GM23248 (cell line): ENCODE measurements at regions not wholly inside any gene's neighbourhood (a gene's known extent, or its start where the extent isn't known, plus 50 kb on each side); places are given as distances from the start of the nearest gene placed in this dataset.

Experiments used
- DNase-seq: peaks from one replicate; pipeline ENCODE4 v3.0.0-alpha.2; 2015
- H2AFZ ChIP-seq: fragments of 200-600 bp; sonication (generic); 2 replicates; pipeline ENCODE4 v1.6.1; 2016; ENCODE audit warnings: antibody characterized with exemption
- H3F3A ChIP-seq: fragments of 200-600 bp; sonication (generic); 2 replicates; pipeline ENCODE4 v1.6.1; 2016; ENCODE audit warnings: mild to moderate bottlenecking, antibody characterized with exemption, mixed run types; ENCODE audit not compliant: insufficient read depth
- H3K27ac ChIP-seq: fragments of 200-600 bp; sonication (generic); 2 replicates; pipeline ENCODE4 v1.5.1; 2016; ENCODE audit warnings: mild to moderate bottlenecking
- H3K27me3 ChIP-seq: fragments of 200-600 bp; sonication (generic); replicated peaks from 2 replicates; pipeline ENCODE4 v1.6.1; 2016; ENCODE audit warnings: mild to moderate bottlenecking; ENCODE audit not compliant: insufficient read depth
- H3K36me3 ChIP-seq: fragments of 200-600 bp; sonication (generic); 2 replicates; pipeline ENCODE4 v1.6.1; 2016; ENCODE audit warnings: low read depth, mild to moderate bottlenecking
- H3K4me1 ChIP-seq: fragments of 200-600 bp; sonication (generic); 2 replicates; pipeline ENCODE4 v1.6.1; 2016; ENCODE audit warnings: mild to moderate bottlenecking; ENCODE audit not compliant: insufficient read depth
- H3K4me2 ChIP-seq: fragments of 200-600 bp; sonication (generic); one replicate; pipeline ENCODE4 v1.6.1; 2016; ENCODE audit warnings: mild to moderate bottlenecking; ENCODE audit not compliant: unreplicated experiment
- H3K4me3 ChIP-seq: fragments of 200-600 bp; sonication (generic); 2 replicates; pipeline ENCODE4 v1.5.1; 2016; ENCODE audit warnings: mild to moderate bottlenecking
- H3K79me2 ChIP-seq: fragments of 200-600 bp; sonication (generic); 2 replicates; pipeline ENCODE4 v1.6.1; 2016; ENCODE audit warnings: mild to moderate bottlenecking; ENCODE audit not compliant: insufficient read depth
- H3K9ac ChIP-seq: fragments of 200-600 bp; sonication (generic); 2 replicates; pipeline ENCODE4 v1.6.1; 2016; ENCODE audit warnings: mild to moderate bottlenecking
- H3K9me2 ChIP-seq: fragments of 200-600 bp; sonication (generic); 2 replicates; pipeline ENCODE4 v1.6.1; 2016; ENCODE audit warnings: mixed run types, mild to moderate bottlenecking, moderate library complexity; ENCODE audit not compliant: insufficient read depth
- H3K9me3 ChIP-seq: fragments of 200-600 bp; sonication (generic); one replicate; pipeline ENCODE4 v1.6.1; 2017; ENCODE audit warnings: low read depth
- H4K20me1 ChIP-seq: fragments of 200-600 bp; sonication (generic); 2 replicates; pipeline ENCODE4 v1.6.0; 2016; ENCODE audit not compliant: insufficient read depth
- EZH2 ChIP-seq: fragments of 200-600 bp; sonication (generic); IDR thresholded peaks from 2 replicates; pipeline ENCODE4 v1.6.1; 2018; ENCODE audit warnings: antibody characterized with exemption, mild to moderate bottlenecking; ENCODE audit not compliant: insufficient read depth, poor library complexity, severe bottlenecking
- EZH2phosphoT487 ChIP-seq: fragments of 200-600 bp; sonication (generic); IDR thresholded peaks from 2 replicates; pipeline ENCODE4 v1.6.1; 2018; ENCODE audit warnings: antibody characterized with exemption, moderate library complexity, mild to moderate bottlenecking, low read depth; ENCODE audit not compliant: insufficient read depth
- WGBS, 2 experiments: methylation state at CpG; one replicate each; pipeline ENCODE4 v1.1.6; 2015 to 2017; ENCODE audit warnings: low lambda C conversion rate in 2 of 2, low coverage in 1 of 2; ENCODE audit errors: missing lambda C conversion rate in 2 of 2; 5-methylcytosine and 5-hydroxymethylcytosine counted together
- in situ Hi-C: fragments of 300-500 bp; cut with MboI; formaldehyde crosslinking; loops from 2 replicates; pipeline ENCODE4 v1.15.0; 2020

- no peak overlapping the region for H3K9ac ChIP-seq
- H3K9me3 ChIP-seq: no peaks in the 10 kb centered on the region
- no peaks in the 10 kb centered on the region for H3K4me1 ChIP-seq
- no peaks in the 10 kb centered on the region for H3K9me2 ChIP-seq
- DNase-seq: no peak
- in situ Hi-C loops: no loop called here
- H3K4me3 ChIP-seq: no peak overlapping the region
- no peaks in the 10 kb centered on the region for H3K27me3 ChIP-seq
- H3K36me3 ChIP-seq: no peaks in the 10 kb centered on the region
- WGBS, 2 experiments: 75 to 82% methylated on average over 5 of the region's 5 CpGs
- H3K27ac ChIP-seq: no peak overlapping the region
- H2AFZ ChIP-seq: no peak overlapping the region
- H4K20me1 ChIP-seq: no peaks in the 10 kb centered on the region
- H3F3A ChIP-seq: no peaks in the 10 kb centered on the region
- H3K79me2 ChIP-seq: no peaks in the 10 kb centered on the region
- no peak overlapping the region for H3K4me2 ChIP-seq
- no peak for TF ChIP-seq EZH2
- TF ChIP-seq EZH2phosphoT487: no peak
These were observed 359.5 kb downstream of the TMEM135 start for GRCh38 chr11:87397011-87397865.

DNA sequence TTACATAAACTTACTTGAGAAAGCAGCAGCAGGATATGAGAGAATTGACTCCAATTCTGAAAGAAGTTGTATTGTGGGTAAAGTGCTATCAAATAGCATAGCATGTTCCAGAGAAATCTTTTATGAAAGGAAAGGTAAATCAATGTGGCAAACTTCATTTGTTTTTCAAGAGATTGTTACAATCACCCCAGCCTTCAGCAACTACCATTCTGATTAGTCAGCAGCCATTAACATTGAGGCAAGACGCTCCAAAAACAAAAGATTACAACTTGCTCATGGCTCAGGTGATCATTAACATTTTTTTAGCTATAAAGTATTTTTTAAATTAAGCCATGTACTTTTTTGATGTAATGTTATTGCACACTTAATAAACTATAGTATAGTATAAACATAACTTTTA is 357.2 kb downstream of the TMEM135 start:
- Histone ChIP-seq H3K4me1 (no peaks in the 10 kb centered on the region), H2AFZ (no peak overlapping the region), H3K9me2 (no peaks in the 10 kb centered on the region), H3K9me3 (no peaks in the 10 kb centered on the region), H3K9ac (no peak overlapping the region), H3K79me2 (no peaks in the 10 kb centered on the region), H3K36me3 (no peaks in the 10 kb centered on the region), H3K27me3 (no peaks in the 10 kb centered on the region), H3K27ac (no peak overlapping the region), H4K20me1 (no peaks in the 10 kb centered on the region), H3F3A (no peaks in the 10 kb centered on the region), H3K4me3 (no peak overlapping the region), H3K4me2 (no peak overlapping the region)
- no peak for DNase-seq
- no peak for TF ChIP-seq EZH2phosphoT487
- no peak for TF ChIP-seq EZH2
- 55 to 63% methylated on average over 1 of the region's 1 CpG for WGBS, 2 experiments
- in situ Hi-C loops: no loop called here

DNA sequence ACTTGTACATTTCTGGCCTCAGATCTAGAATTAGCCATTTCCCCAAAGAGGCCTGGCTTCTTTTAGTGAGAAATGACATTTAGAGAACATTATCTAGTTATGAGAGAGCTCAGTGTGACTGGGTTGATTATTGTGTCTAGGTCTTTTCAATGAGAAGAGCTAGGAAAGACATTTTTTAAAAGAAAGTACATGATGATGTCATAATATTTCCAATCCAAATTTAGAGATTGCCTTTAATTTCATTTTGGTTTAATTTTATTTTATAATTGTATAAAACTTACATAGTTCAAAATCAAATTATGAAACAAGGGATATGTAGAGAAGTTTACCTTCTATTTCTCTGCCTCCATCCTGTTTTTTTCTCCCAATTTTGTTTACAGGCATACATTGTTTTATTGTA is 354.9 kb downstream of the TMEM135 start:
- no peaks in the 10 kb centered on the region for H3K79me2 ChIP-seq
- no peaks in the 10 kb centered on the region for H4K20me1 ChIP-seq
- H3K4me1 ChIP-seq: no peaks in the 10 kb centered on the region
- no peaks in the 10 kb centered on the region for H3F3A ChIP-seq
- H3K4me2 ChIP-seq: no peak overlapping the region
- TF ChIP-seq EZH2: no peak
- no peak for TF ChIP-seq EZH2phosphoT487
- no peak overlapping the region for H2AFZ ChIP-seq
- in situ Hi-C loops: no loop called here
- no peak overlapping the region for H3K4me3 ChIP-seq
- H3K36me3 ChIP-seq: no peaks in the 10 kb centered on the region
- H3K9ac ChIP-seq: no peak overlapping the region
- no peak overlapping the region for H3K27ac ChIP-seq
- H3K27me3 ChIP-seq: no peaks in the 10 kb centered on the region
- no peaks in the 10 kb centered on the region for H3K9me2 ChIP-seq
- DNase-seq: no peak
- no peaks in the 10 kb centered on the region for H3K9me3 ChIP-seq

DNA sequence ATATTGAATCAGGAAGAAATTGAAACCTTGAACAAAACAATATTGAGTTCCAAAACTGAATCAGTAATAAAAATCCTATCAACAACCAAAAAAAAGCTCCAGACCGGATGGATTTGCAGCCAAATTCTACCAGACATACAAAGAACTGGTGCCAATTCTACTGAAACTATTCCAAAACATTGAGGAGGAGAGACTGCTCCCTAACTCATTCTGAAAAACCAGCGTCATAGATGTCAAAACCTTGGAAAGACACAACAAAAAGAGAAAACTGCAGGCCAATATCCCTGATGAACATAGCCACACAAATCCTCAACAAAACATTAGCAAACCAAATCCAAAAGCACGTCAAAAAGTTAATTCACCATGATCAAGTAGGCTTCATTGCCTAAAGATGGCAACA is 353.8 kb downstream of the TMEM135 start:
- H3K27me3 ChIP-seq: no peaks in the 10 kb centered on the region
- in situ Hi-C loops: no loop called here
- DNase-seq: no peak
- TF ChIP-seq EZH2: no peak
- TF ChIP-seq EZH2phosphoT487: no peak
- H2AFZ ChIP-seq: no peak overlapping the region
- H3K9me3 ChIP-seq: no peaks in the 10 kb centered on the region
- H3K9ac ChIP-seq: no peak overlapping the region
- no peaks in the 10 kb centered on the region for H3K79me2 ChIP-seq
- no peak overlapping the region for H3K4me2 ChIP-seq
- no peak overlapping the region for H3K27ac ChIP-seq
- H3K4me1 ChIP-seq: no peaks in the 10 kb centered on the region
- WGBS, 2 experiments: 10 to 11% methylated on average over 3 of the region's 3 CpGs
- no peak overlapping the region for H3K4me3 ChIP-seq
- no peaks in the 10 kb centered on the region for H3K36me3 ChIP-seq
- no peaks in the 10 kb centered on the region for H4K20me1 ChIP-seq
- no peaks in the 10 kb centered on the region for H3K9me2 ChIP-seq
- no peaks in the 10 kb centered on the region for H3F3A ChIP-seq
